ENCODE measurements at regions not wholly inside any gene's neighbourhood (a gene's known extent, or its start where the extent isn't known, plus 50 kb on each side); places are given as distances from the start of the nearest gene placed in this dataset.

GRCh38 chr3:154849408-154849807 lies 230.7 kb upstream of the MME start:
- no peak overlapping the region for H3K4ac ChIP-seq (ENCODE audit: low read length)
- no peak overlapping the region for H2BK120ac ChIP-seq (ENCODE audit: low read depth, low read length)
- no peak overlapping the region for H2AK5ac ChIP-seq (ENCODE audit: low read depth, low read length)
- H2BK15ac ChIP-seq (ENCODE audit: low read length) = no peak overlapping the region
- H3K27ac ChIP-seq (replicated peaks; ENCODE audit: low read length) = no peak overlapping the region
- no peak overlapping the region for H2AFZ ChIP-seq (ENCODE audit: low read length)
- H2BK5ac ChIP-seq (ENCODE audit: low read length) = no peak overlapping the region
- H3K9me3 ChIP-seq (replicated peaks in 1 of 2; ENCODE audit: control insufficient read depth in 2 of 2, insufficient read depth in 1 of 2, low read depth in 1 of 2, low read length in 2 of 2) = no peaks in the 10 kb centered on the region
- peaks cover 0 to 1% of the 10 kb centered on the region in 2 donors for H3K4me1 ChIP-seq (ENCODE audit: control insufficient read depth in 2 of 2, insufficient read depth in 1 of 2, low read depth in 1 of 2, low read length in 2 of 2)
- H4K8ac ChIP-seq (ENCODE audit: low read depth, low read length) = no peak overlapping the region
- no peak overlapping the region for H3K4me2 ChIP-seq (ENCODE audit: insufficient read depth, low read length, poor library complexity, severe bottlenecking)
- H3K18ac ChIP-seq (ENCODE audit: low read length) = no peak overlapping the region
- H3K14ac ChIP-seq (ENCODE audit: low read length) = no peak overlapping the region
- H3K23ac ChIP-seq (ENCODE audit: low read depth, low read length, poor library complexity) = no peak overlapping the region
- no peak for DNase-seq (ENCODE audit: low spot score)
- no peak overlapping the region for H2BK12ac ChIP-seq (ENCODE audit: low read length)
- no CpG with 5 or more reads among the region's 2 CpGs for WGBS, 2 donors (ENCODE audit: extremely low coverage in 2 of 2, insufficient read length in 2 of 2, insufficient replicate concordance in 1 of 2)
- H3K4me3 ChIP-seq (ENCODE audit: low read length in 2 of 2) = no peak overlapping the region
- no peaks in the 10 kb centered on the region for H3K79me1 ChIP-seq (ENCODE audit: low read depth, low read length)
- H3K9ac ChIP-seq (ENCODE audit: low read depth, low read length, poor library complexity) = no peak overlapping the region
- no peak overlapping the region for H4K91ac ChIP-seq (ENCODE audit: low read depth, low read length, poor library complexity)
- H3K27me3 ChIP-seq (ENCODE audit: control insufficient read depth in 3 of 3, insufficient read depth in 3 of 3, low read depth in 1 of 3, low read length in 3 of 3) = no peaks in the 10 kb centered on the region
- H3K36me3 ChIP-seq (replicated peaks in 1 of 2; ENCODE audit: control insufficient read depth in 2 of 2, insufficient read depth in 2 of 2, low read length in 2 of 2) = no peaks in the 10 kb centered on the region

DNA sequence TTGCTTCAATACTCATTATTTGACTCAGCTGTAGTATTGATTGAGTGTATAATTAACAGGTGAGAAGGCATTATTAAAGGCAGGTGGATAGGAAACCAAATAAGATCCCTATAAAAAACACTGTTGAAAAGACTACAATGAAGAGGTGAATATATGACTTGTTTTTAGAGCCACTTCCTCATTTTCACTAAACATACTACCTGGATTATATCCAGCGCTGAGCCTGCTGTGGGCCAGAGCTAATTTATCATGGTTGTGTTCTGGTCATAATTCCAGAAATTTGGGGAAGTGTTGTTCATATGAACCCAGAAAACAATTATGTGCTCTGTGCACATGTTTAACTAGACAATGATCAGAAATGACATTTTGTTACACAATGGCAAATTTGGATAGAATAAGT lies 235.3 kb upstream of the MME start:
- Histone ChIP-seq H4K8ac (ENCODE audit: low read depth, low read length) (no peak overlapping the region), H3K36me3 (replicated peaks in 1 of 2; ENCODE audit: control insufficient read depth in 2 of 2, insufficient read depth in 2 of 2, low read length in 2 of 2) (no peaks in the 10 kb centered on the region), H3K9ac (ENCODE audit: low read depth, low read length, poor library complexity) (no peak overlapping the region), H2BK15ac (ENCODE audit: low read length) (no peak overlapping the region), H2BK12ac (ENCODE audit: low read length) (no peak overlapping the region), H3K79me1 (ENCODE audit: low read depth, low read length) (no peaks in the 10 kb centered on the region), H2AK5ac (ENCODE audit: low read depth, low read length) (no peak overlapping the region), H4K91ac (ENCODE audit: low read depth, low read length, poor library complexity) (no peak overlapping the region), H2BK120ac (ENCODE audit: low read depth, low read length) (no peak overlapping the region), H3K27ac (replicated peaks; ENCODE audit: low read length) (no peak overlapping the region), H3K14ac (ENCODE audit: low read length) (no peak overlapping the region), H2BK5ac (ENCODE audit: low read length) (no peak overlapping the region), H3K23ac (ENCODE audit: low read depth, low read length, poor library complexity) (no peak overlapping the region), H3K4ac (ENCODE audit: low read length) (no peak overlapping the region), H3K4me3 (ENCODE audit: low read length in 2 of 2) (no peak overlapping the region), H3K9me3 (replicated peaks in 1 of 2; ENCODE audit: control insufficient read depth in 2 of 2, insufficient read depth in 1 of 2, low read depth in 1 of 2, low read length in 2 of 2) (no peaks in the 10 kb centered on the region), H2AFZ (ENCODE audit: low read length) (no peak overlapping the region), H3K4me2 (ENCODE audit: insufficient read depth, low read length, poor library complexity, severe bottlenecking) (no peak overlapping the region), H3K27me3 (ENCODE audit: control insufficient read depth in 3 of 3, insufficient read depth in 3 of 3, low read depth in 1 of 3, low read length in 3 of 3) (no peaks in the 10 kb centered on the region), H3K18ac (ENCODE audit: low read length) (no peak overlapping the region), H3K4me1 (ENCODE audit: control insufficient read depth in 2 of 2, insufficient read depth in 1 of 2, low read depth in 1 of 2, low read length in 2 of 2) (peaks cover 0 to 1% of the 10 kb centered on the region in 2 donors)
- DNase-seq (ENCODE audit: low spot score) = no peak
- no CpG with 5 or more reads among the region's 1 CpG for WGBS, 2 donors (ENCODE audit: extremely low coverage in 2 of 2, insufficient read length in 2 of 2, insufficient replicate concordance in 1 of 2)

DNA sequence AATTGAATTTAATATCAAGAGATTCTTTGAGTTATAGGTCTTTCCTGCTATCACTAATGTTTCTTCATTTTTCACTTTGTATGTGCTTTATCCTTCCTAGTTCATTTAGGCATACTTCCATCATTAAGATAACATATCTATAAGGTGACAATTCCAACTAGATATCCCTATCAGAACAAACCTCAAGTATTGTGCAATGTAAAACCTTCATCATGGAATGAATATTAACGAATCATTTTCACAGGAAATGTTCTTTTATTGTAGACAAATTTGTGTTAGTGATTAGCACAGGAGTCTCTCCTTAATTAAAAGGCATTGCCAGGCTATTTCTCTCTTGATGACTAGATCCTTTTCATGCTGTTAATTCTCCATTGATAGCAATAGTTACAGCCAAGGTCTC lies 236.5 kb upstream of the MME start:
- no peak overlapping the region for H3K23ac ChIP-seq (ENCODE audit: low read depth, low read length, poor library complexity)
- H4K8ac ChIP-seq (ENCODE audit: low read depth, low read length) = no peak overlapping the region
- peaks cover 0 to 1% of the 10 kb centered on the region in 2 donors for H3K4me1 ChIP-seq (ENCODE audit: control insufficient read depth in 2 of 2, insufficient read depth in 1 of 2, low read depth in 1 of 2, low read length in 2 of 2)
- no peak overlapping the region for H3K4ac ChIP-seq (ENCODE audit: low read length)
- no peak overlapping the region for H3K4me3 ChIP-seq (ENCODE audit: low read length in 2 of 2)
- H3K36me3 ChIP-seq (replicated peaks in 1 of 2; ENCODE audit: control insufficient read depth in 2 of 2, insufficient read depth in 2 of 2, low read length in 2 of 2) = no peaks in the 10 kb centered on the region
- no peak overlapping the region for H3K9ac ChIP-seq (ENCODE audit: low read depth, low read length, poor library complexity)
- no peak overlapping the region for H2AK5ac ChIP-seq (ENCODE audit: low read depth, low read length)
- H4K91ac ChIP-seq (ENCODE audit: low read depth, low read length, poor library complexity) = no peak overlapping the region
- no peak overlapping the region for H3K18ac ChIP-seq (ENCODE audit: low read length)
- H3K27me3 ChIP-seq (ENCODE audit: control insufficient read depth in 3 of 3, insufficient read depth in 3 of 3, low read depth in 1 of 3, low read length in 3 of 3) = no peaks in the 10 kb centered on the region
- no peak overlapping the region for H2BK12ac ChIP-seq (ENCODE audit: low read length)
- H2BK5ac ChIP-seq (ENCODE audit: low read length) = no peak overlapping the region
- no peaks in the 10 kb centered on the region for H3K79me1 ChIP-seq (ENCODE audit: low read depth, low read length)
- no peak overlapping the region for H3K14ac ChIP-seq (ENCODE audit: low read length)
- no peak overlapping the region for H2AFZ ChIP-seq (ENCODE audit: low read length)
- no peak overlapping the region for H3K4me2 ChIP-seq (ENCODE audit: insufficient read depth, low read length, poor library complexity, severe bottlenecking)
- no CpG with 5 or more reads among the region's 1 CpG for WGBS, 2 donors (ENCODE audit: extremely low coverage in 2 of 2, insufficient read length in 2 of 2, insufficient replicate concordance in 1 of 2)
- DNase-seq (ENCODE audit: low spot score) = no peak
- H2BK120ac ChIP-seq (ENCODE audit: low read depth, low read length) = no peak overlapping the region
- no peak overlapping the region for H2BK15ac ChIP-seq (ENCODE audit: low read length)
- H3K27ac ChIP-seq (replicated peaks; ENCODE audit: low read length) = no peak overlapping the region
- H3K9me3 ChIP-seq (replicated peaks in 1 of 2; ENCODE audit: control insufficient read depth in 2 of 2, insufficient read depth in 1 of 2, low read depth in 1 of 2, low read length in 2 of 2) = no peaks in the 10 kb centered on the region

DNA sequence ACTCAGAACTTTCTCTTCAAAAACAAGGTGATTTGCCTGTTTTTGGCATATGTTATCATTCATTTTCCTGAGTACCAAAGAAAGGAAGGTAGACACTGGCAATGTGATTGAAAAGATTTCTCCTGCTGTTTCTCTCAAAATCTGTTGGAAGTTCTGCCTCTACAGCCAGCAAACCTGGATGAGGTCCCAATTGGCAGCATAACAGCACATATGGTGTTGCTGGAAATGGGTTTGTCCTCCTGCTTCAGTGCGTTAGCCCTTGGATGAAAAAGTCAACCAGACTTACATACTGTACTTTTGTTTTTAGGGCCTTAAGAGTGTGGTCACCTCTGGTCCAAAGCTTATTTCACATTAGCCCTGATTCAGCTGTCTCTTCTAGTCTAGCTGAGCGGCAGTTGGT lies 237.6 kb upstream of the MME start:
- Histone ChIP-seq H3K4ac (ENCODE audit: low read length) (no peak overlapping the region), H3K4me2 (ENCODE audit: insufficient read depth, low read length, poor library complexity, severe bottlenecking) (no peak overlapping the region), H3K36me3 (replicated peaks in 1 of 2; ENCODE audit: control insufficient read depth in 2 of 2, insufficient read depth in 2 of 2, low read length in 2 of 2) (no peaks in the 10 kb centered on the region), H3K4me3 (ENCODE audit: low read length in 2 of 2) (no peak overlapping the region), H2BK15ac (ENCODE audit: low read length) (no peak overlapping the region), H3K9ac (ENCODE audit: low read depth, low read length, poor library complexity) (no peak overlapping the region), H3K27me3 (ENCODE audit: control insufficient read depth in 3 of 3, insufficient read depth in 3 of 3, low read depth in 1 of 3, low read length in 3 of 3) (no peaks in the 10 kb centered on the region), H3K23ac (ENCODE audit: low read depth, low read length, poor library complexity) (no peak overlapping the region), H3K9me3 (replicated peaks in 1 of 2; ENCODE audit: control insufficient read depth in 2 of 2, insufficient read depth in 1 of 2, low read depth in 1 of 2, low read length in 2 of 2) (no peaks in the 10 kb centered on the region), H3K18ac (ENCODE audit: low read length) (no peak overlapping the region), H2BK12ac (ENCODE audit: low read length) (no peak overlapping the region), H3K4me1 (ENCODE audit: control insufficient read depth in 2 of 2, insufficient read depth in 1 of 2, low read depth in 1 of 2, low read length in 2 of 2) (peaks cover 0 to 1% of the 10 kb centered on the region in 2 donors), H2BK5ac (ENCODE audit: low read length) (no peak overlapping the region), H2AFZ (ENCODE audit: low read length) (no peak overlapping the region), H2AK5ac (ENCODE audit: low read depth, low read length) (no peak overlapping the region), H2BK120ac (ENCODE audit: low read depth, low read length) (no peak overlapping the region), H4K8ac (ENCODE audit: low read depth, low read length) (no peak overlapping the region), H3K79me1 (ENCODE audit: low read depth, low read length) (no peaks in the 10 kb centered on the region), H3K14ac (ENCODE audit: low read length) (no peak overlapping the region), H4K91ac (ENCODE audit: low read depth, low read length, poor library complexity) (no peak overlapping the region), H3K27ac (replicated peaks; ENCODE audit: low read length) (no peak overlapping the region)
- no CpG with 5 or more reads among the region's 2 CpGs for WGBS, 2 donors (ENCODE audit: extremely low coverage in 2 of 2, insufficient read length in 2 of 2, insufficient replicate concordance in 1 of 2)
- DNase-seq (ENCODE audit: low spot score) = no peak
